ENCODE measurements at regions not wholly inside any gene's neighbourhood (a gene's known extent, or its start where the extent isn't known, plus 50 kb on each side); places are given as distances from the start of the nearest gene placed in this dataset.

GRCh38 chr11:44403587-44404273 lies 93.8 kb upstream of the ALX4 start:
- DNase-seq (ENCODE audit: low read depth), result no peak
- H3K4me3 ChIP-seq (ENCODE audit: low read depth, low read length), result no peak overlapping the region
- no peak for TF ChIP-seq CTCF (IDR thresholded peaks at IDR 0.05; ENCODE audit: low read depth, low read length, missing control alignments)

DNA sequence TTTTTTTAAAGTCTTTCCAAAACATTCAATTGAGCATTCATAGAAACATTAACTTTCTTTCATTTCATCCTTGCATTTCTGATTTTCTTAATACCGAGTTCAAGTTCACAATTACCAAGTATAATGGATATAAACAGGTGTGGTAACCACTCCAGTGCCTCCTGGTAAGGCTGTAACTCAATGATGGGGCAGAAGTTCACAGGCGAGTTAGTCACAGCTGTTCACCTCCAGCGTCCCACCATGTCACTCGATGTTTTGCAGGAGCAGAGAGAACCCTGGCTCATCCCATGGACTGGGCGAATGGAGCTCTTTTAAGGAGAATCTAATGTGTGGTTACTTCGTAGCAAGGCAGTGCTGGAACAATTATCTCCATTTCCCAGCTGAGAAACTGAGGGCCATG lies 94.4 kb upstream of the ALX4 start:
- DNase-seq (ENCODE audit: low read depth), result no peak
- no peak overlapping the region for H3K4me3 ChIP-seq (ENCODE audit: low read depth, low read length)
- no peak for TF ChIP-seq CTCF (IDR thresholded peaks at IDR 0.05; ENCODE audit: low read depth, low read length, missing control alignments)

DNA sequence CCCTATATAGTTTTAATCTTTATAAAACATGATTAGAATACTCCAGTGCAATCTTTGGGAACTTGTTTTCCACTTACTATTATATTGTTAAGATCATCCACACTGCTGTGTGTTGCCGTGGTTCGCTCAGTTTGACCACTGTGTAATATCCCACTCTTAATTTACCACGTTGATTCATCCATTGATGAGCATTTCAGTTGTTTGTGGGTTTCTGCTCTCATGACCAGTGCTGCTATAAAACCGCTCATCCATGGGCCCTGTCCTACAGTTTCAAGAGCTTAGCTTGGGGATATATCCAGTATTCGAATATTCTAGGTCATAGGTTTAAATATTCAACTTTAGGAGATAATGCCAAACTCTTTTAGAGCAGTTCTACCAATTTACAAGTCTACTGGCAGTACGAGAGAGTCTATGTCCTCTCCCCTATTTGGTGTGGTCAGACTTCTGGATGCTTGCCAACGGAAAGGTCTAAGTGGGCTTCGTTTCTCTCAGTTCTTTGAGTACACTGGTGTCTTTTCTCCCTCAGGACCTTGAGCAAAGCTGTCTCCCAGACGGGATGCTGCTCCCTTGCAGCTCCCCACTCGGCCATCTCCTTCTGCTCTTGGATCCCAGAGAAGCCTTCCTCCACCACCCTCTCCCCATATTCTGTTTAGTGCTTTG lies 94.9 kb upstream of the ALX4 start:
- no peak overlapping the region for H3K4me3 ChIP-seq (ENCODE audit: low read depth, low read length)
- no peak for TF ChIP-seq CTCF (IDR thresholded peaks at IDR 0.05; ENCODE audit: low read depth, low read length, missing control alignments)
- DNase-seq (ENCODE audit: low read depth), result no peak

GRCh38 chr11:44407211-44407996 lies 97.5 kb upstream of the ALX4 start:
- H3K4me3 ChIP-seq (ENCODE audit: low read depth, low read length), result no peak overlapping the region
- DNase-seq (ENCODE audit: low read depth), result no peak
- TF ChIP-seq CTCF (IDR thresholded peaks at IDR 0.05; ENCODE audit: low read depth, low read length, missing control alignments), result no peak

DNA sequence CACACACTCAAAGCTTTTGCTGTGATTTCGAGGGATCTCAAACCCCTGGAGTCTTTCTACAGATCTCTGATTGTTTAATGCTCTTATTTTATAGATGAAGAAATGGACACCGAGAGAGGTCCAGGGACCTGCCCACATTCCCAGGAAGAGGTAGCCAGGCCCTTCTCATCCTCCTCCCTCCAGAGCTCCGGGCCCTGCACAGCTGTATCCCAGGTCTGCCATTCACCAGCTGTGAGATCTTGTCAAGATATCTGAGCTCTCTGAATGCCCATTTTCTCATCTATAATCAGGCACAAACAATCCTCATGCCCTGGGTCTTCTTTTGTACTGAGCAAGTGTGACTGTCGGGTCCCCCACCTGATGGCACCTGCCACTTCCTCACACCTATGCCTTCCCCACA lies 98.2 kb upstream of the ALX4 start:
- H3K4me3 ChIP-seq (ENCODE audit: low read depth, low read length), result no peak overlapping the region
- DNase-seq (ENCODE audit: low read depth), result no peak
- TF ChIP-seq CTCF (IDR thresholded peaks at IDR 0.05; ENCODE audit: low read depth, low read length, missing control alignments), result no peak

GRCh38 chr11:44408711-44409470 lies 99.0 kb upstream of the ALX4 start:
- no peak overlapping the region for H3K4me3 ChIP-seq (ENCODE audit: low read depth, low read length)
- no peak for TF ChIP-seq CTCF (IDR thresholded peaks at IDR 0.05; ENCODE audit: low read depth, low read length, missing control alignments)
- no peak for DNase-seq (ENCODE audit: low read depth)

Measured in GM12864 (cell line).